Prostate gland (tissue), 2 donors: ENCODE measurements at regions not wholly inside any gene's neighbourhood (a gene's known extent, or its start where the extent isn't known, plus 50 kb on each side); places are given as distances from the start of the nearest gene placed in this dataset.

Experiments used
- POLR2A ChIP-seq: fragments of 450-650 bp; IDR thresholded peaks from one replicate; pipeline ENCODE4 v1.6.1; 2016; ENCODE audit warnings: antibody characterized with exemption, mild to moderate bottlenecking
- POLR2AphosphoS5 ChIP-seq: sonication (generic); formaldehyde crosslinking; IDR thresholded peaks from one replicate; pipeline ENCODE4 v1.6.1; 2017; ENCODE audit warnings: antibody characterized with exemption
- TF ChIP-seq, protein P1 (sequence below), 4 experiments: fragments of 200-600 bp in 2 of 4; fragments of 450-650 bp in 2 of 4; sonication (generic) in 2 of 4; IDR thresholded peaks; 1 replicate in 3 of 4; 2 replicates in 1 of 4; pipeline ENCODE4 v1.5.1; 2016 to 2019; ENCODE audit warnings: antibody characterized with exemption in 4 of 4, mild to moderate bottlenecking in 2 of 4, moderate library complexity in 2 of 4

DNA sequence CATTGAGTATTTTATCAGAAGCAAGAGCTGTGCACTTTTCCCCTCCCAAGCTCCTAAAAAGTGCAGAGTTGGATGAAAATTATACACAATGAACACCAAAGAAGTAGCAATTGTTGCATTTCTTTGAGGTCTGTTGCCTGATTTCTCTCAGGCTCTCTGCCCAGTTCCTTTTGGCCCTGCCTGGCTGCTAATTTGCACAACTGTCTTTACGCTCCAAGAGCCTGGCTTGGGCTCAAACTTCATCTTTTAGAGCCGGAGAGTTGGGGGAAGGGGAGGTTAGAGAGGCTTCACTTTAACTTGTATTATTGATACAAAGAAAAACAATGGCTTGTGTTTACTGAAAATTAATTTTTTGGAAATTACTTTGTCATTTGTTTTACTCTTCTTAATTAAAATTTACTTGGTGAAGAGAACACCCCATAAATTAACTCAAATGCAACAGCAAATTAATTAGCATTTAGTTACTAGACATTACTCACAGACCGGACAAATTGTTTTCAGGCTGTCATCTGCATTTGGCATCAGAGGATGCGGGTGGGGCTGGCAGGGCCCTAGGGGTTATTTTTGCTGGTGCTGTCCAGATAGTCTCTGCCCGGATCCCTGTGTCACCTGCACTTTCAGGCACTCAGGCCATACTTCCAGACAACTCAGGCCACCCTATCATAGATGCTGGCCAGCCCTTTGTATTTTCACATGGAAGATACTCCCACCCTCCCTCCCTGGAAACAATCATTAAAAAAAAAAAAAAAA, 407.3 kb downstream of the NXPE2 start:
- TF ChIP-seq, protein P1, sequence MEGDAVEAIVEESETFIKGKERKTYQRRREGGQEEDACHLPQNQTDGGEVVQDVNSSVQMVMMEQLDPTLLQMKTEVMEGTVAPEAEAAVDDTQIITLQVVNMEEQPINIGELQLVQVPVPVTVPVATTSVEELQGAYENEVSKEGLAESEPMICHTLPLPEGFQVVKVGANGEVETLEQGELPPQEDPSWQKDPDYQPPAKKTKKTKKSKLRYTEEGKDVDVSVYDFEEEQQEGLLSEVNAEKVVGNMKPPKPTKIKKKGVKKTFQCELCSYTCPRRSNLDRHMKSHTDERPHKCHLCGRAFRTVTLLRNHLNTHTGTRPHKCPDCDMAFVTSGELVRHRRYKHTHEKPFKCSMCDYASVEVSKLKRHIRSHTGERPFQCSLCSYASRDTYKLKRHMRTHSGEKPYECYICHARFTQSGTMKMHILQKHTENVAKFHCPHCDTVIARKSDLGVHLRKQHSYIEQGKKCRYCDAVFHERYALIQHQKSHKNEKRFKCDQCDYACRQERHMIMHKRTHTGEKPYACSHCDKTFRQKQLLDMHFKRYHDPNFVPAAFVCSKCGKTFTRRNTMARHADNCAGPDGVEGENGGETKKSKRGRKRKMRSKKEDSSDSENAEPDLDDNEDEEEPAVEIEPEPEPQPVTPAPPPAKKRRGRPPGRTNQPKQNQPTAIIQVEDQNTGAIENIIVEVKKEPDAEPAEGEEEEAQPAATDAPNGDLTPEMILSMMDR (IDR thresholded peaks at IDR 0.05), result no peak
- TF ChIP-seq POLR2A (no peak), POLR2AphosphoS5 (no peak)
